GM12878 (cell line): ENCODE measurements at regions not wholly inside any gene's neighbourhood (a gene's known extent, or its start where the extent isn't known, plus 50 kb on each side); places are given as distances from the start of the nearest gene placed in this dataset.

ENCODE experiments used
- BCL11A ChIP-seq: IDR thresholded peaks from 2 replicates; pipeline ENCODE4 v1.6.1; 2011; ENCODE audit warnings: low read depth, low read length
- DPF2 ChIP-seq: fragments of 450-650 bp; IDR thresholded peaks from 2 replicates; pipeline ENCODE4 v1.6.1; 2017; ENCODE audit warnings: mild to moderate bottlenecking
- NRF1 ChIP-seq: conservative IDR thresholded peaks from 2 replicates; pipeline ENCODE4 v1.6.1; 2011; ENCODE audit warnings: mild to moderate bottlenecking, low read depth, low read length, improper control_type of control experiment
- RAD51 ChIP-seq: fragments of 450-650 bp; IDR thresholded peaks from 2 replicates; pipeline ENCODE4 v1.6.1; 2016; ENCODE audit warnings: moderate library complexity, mild to moderate bottlenecking, inconsistent platforms
- SPI1 ChIP-seq: IDR thresholded peaks from 2 replicates; pipeline ENCODE4 v1.6.1; 2011; ENCODE audit warnings: low read depth, mild to moderate bottlenecking, low read length, moderate library complexity, borderline replicate concordance; ENCODE audit not compliant: insufficient read depth
- TCF12 ChIP-seq: IDR thresholded peaks from 2 replicates; pipeline ENCODE4 v1.6.1; 2011; ENCODE audit warnings: low read depth, mild to moderate bottlenecking, low read length
- WRNIP1 ChIP-seq: IDR thresholded peaks from 2 replicates; pipeline ENCODE4 v1.6.1; 2011; ENCODE audit warnings: low read depth, low read length, improper control_type of control experiment, borderline replicate concordance
- TF ChIP-seq, protein P1 (sequence below): fragments of 450-650 bp; IDR thresholded peaks from 2 replicates; pipeline ENCODE4 v1.6.1; 2018; ENCODE audit warnings: mild to moderate bottlenecking, low read depth, moderate library complexity; ENCODE audit not compliant: partially characterized antibody
- TF ChIP-seq, protein P2 (sequence below): fragments of 450-650 bp; conservative IDR thresholded peaks from 2 replicates; pipeline ENCODE4 v1.6.1; 2017; ENCODE audit warnings: mild to moderate bottlenecking, moderate library complexity
- TF ChIP-seq, protein P3 (sequence below): fragments of 450-650 bp; IDR thresholded peaks from 2 replicates; pipeline ENCODE4 v1.6.1; 2017; ENCODE audit warnings: mild to moderate bottlenecking

GRCh38 chr2:175463589-175464310, 282.2 kb upstream of the ATP5MC3 start (continued):
- TF ChIP-seq, protein P1, sequence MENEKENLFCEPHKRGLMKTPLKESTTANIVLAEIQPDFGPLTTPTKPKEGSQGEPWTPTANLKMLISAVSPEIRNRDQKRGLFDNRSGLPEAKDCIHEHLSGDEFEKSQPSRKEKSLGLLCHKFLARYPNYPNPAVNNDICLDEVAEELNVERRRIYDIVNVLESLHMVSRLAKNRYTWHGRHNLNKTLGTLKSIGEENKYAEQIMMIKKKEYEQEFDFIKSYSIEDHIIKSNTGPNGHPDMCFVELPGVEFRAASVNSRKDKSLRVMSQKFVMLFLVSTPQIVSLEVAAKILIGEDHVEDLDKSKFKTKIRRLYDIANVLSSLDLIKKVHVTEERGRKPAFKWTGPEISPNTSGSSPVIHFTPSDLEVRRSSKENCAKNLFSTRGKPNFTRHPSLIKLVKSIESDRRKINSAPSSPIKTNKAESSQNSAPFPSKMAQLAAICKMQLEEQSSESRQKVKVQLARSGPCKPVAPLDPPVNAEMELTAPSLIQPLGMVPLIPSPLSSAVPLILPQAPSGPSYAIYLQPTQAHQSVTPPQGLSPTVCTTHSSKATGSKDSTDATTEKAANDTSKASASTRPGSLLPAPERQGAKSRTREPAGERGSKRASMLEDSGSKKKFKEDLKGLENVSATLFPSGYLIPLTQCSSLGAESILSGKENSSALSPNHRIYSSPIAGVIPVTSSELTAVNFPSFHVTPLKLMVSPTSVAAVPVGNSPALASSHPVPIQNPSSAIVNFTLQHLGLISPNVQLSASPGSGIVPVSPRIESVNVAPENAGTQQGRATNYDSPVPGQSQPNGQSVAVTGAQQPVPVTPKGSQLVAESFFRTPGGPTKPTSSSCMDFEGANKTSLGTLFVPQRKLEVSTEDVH, result no peak
- TF ChIP-seq WRNIP1, result no peak
- no peak for TF ChIP-seq RAD51
- TF ChIP-seq, protein P2, sequence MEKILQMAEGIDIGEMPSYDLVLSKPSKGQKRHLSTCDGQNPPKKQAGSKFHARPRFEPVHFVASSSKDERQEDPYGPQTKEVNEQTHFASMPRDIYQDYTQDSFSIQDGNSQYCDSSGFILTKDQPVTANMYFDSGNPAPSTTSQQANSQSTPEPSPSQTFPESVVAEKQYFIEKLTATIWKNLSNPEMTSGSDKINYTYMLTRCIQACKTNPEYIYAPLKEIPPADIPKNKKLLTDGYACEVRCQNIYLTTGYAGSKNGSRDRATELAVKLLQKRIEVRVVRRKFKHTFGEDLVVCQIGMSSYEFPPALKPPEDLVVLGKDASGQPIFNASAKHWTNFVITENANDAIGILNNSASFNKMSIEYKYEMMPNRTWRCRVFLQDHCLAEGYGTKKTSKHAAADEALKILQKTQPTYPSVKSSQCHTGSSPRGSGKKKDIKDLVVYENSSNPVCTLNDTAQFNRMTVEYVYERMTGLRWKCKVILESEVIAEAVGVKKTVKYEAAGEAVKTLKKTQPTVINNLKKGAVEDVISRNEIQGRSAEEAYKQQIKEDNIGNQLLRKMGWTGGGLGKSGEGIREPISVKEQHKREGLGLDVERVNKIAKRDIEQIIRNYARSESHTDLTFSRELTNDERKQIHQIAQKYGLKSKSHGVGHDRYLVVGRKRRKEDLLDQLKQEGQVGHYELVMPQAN, result no peak
- no peak for TF ChIP-seq NRF1
- no peak for TF ChIP-seq TCF12
- TF ChIP-seq BCL11A, result no peak
- no peak for TF ChIP-seq SPI1
- TF ChIP-seq, protein P3, sequence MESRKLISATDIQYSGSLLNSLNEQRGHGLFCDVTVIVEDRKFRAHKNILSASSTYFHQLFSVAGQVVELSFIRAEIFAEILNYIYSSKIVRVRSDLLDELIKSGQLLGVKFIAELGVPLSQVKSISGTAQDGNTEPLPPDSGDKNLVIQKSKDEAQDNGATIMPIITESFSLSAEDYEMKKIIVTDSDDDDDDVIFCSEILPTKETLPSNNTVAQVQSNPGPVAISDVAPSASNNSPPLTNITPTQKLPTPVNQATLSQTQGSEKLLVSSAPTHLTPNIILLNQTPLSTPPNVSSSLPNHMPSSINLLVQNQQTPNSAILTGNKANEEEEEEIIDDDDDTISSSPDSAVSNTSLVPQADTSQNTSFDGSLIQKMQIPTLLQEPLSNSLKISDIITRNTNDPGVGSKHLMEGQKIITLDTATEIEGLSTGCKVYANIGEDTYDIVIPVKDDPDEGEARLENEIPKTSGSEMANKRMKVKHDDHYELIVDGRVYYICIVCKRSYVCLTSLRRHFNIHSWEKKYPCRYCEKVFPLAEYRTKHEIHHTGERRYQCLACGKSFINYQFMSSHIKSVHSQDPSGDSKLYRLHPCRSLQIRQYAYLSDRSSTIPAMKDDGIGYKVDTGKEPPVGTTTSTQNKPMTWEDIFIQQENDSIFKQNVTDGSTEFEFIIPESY, result no peak
- no peak for TF ChIP-seq DPF2
